ENCODE measurements at regions not wholly inside any gene's neighbourhood (a gene's known extent, or its start where the extent isn't known, plus 50 kb on each side); places are given as distances from the start of the nearest gene placed in this dataset.

DNA sequence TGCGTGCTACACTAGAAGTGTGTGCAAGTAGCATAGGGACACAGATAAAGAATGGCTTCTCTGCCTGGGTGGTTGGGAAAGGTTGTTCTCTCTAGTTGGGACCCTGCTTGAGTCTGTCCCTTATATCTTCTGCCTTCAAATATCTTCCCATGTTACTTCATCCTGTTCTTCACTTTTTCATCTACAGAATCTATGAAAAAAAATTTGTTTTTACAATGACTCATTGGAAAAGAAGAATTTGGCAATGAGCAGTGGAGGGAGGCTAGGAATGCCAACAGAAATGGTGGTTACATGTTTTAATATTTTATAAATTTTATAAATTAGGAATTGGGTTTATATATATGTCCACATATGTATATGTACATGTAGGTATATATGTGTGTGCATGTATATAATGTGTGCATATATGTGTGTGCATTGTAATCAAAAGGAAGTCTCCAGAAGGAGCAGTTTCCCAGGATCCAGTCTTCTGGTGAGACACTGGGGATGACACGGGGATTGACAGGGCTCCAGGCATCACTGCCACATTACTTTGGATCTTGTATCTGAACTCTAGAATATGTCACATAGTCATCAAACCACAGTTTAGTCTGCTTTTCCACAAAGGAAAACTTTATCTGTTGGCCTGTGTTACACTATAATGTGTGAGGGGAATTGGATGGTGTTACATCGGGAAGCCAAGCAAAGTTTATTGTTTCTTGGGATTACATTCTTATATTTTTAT, 75.3 kb upstream of the RIPOR2 start:
- no peak for DNase-seq (ENCODE audit: low read depth in 3 of 3, low spot score in 2 of 3)

DNA sequence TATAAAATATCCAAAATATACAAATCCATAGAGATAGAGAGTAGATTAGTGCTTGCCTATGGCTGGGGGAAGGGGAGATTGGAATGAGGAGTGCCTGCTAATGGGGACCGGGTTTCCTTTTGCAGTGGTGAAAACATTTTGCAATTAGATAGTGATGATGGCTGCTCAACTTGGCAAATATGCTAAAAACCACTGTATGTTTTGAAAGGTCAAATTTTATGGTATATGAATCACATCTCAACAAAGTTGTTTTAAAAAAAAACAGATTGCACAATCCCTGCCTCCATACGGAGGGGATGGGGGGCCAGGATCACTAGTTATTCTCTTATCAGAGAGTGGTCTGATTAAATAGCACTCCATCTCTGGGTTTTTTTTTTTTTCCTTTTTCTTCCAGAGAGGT, 76.9 kb upstream of the RIPOR2 start:
- no peak for DNase-seq (ENCODE audit: low read depth in 3 of 3, low spot score in 2 of 3)

- DNase-seq (ENCODE audit: low read depth in 3 of 3, low spot score in 2 of 3) = no peak
Measured at GRCh38 chr6:25013246-25013645, 77.5 kb upstream of the RIPOR2 start.

DNA sequence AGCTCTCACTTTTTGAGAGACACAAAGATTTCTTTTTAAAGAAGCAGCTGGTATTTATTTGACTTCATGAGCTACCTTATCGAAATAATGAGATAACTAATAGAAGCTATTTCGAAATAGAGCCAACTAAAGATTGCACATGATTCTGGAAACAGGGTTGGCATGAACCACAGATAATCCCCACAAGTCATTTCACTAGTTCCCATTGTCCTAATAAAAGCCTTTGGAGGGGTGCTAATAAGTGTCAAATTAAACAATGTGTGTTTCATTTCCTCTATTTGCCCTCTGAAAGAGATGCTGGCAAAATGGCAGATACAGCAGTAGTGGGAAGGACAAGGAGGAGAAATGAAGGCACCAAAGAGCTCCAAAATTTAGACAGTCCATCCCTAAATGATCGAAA, 78.6 kb upstream of the RIPOR2 start:
- DNase-seq (ENCODE audit: low read depth in 3 of 3, low spot score in 2 of 3) = no peak

DNA sequence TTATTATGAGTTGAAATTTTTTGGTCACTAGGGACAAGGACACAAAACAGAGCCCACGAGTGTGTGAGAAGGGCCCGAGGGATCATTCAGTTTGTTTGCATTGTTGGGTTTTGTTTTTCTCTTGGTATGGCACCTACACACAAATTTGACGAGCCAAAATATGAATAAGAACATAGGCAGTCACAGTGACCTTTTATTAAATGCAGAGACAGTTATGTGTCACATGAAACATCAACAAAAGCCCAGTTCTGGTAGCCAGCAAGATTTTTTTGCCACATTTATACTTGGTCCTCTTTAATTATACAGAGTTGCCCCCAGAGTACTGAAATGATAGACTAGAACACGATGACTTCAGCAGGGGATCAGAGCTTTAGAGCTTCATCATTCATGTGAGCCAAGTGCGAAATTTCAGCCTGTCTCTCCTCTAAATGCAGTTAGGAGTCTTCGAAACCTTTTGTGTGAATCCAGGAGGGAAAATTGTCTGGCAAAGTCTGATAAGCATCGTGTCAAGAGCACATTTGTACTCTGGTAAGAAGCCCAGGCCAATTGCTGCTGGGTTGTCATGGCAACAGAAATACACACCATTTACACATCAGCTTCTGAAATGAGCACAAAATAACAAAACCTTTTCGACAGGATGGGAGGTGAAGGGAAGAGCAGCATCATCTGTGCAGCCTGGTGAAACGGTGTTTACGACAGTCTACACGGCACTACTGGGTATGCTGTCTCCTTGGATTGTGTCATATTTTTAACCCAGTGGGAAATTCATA, 79.2 kb upstream of the RIPOR2 start:
- DNase-seq (ENCODE audit: low read depth in 3 of 3, low spot score in 2 of 3) = no peak

DNA sequence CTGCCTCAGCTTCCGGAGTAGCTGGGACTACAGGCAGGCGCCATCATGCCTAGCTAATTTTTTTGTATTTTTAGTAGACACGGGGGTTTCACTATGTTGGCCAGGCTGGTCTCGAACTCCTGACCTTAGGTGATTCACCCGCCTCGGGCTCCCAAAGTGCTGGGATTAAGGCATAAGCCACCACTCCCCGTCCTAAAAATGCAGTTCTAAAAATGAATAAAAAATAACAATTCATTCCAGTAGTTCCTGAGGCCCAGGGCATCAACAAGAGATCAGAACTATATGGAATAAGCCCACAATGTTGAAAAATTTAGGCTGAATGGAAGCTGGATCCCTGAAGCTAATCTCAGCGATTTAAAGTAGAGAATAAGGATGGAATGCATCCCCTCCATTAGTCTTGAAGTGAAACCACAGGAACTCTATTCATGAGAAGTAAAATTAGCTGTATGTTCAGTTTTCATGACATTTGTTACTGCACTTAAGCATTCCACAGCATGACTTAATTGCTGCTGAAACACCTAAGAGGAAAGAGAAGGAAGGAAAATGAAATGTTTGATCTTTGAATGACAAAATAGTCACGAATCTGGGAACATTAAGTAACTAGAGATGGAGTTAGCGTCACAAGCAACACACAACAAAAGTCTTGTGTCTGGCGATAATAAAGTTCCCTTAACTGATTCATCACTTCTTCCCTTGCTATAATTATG, 80.4 kb upstream of the RIPOR2 start:
- no peak for DNase-seq (ENCODE audit: low read depth in 3 of 3, low spot score in 2 of 3)

- DNase-seq (ENCODE audit: low read depth in 3 of 3, low spot score in 2 of 3) = no peak
Measured at GRCh38 chr6:25017486-25017885, 81.7 kb upstream of the RIPOR2 start.

GRCh38 chr6:25017932-25018567, 82.3 kb upstream of the RIPOR2 start:
- no peak for DNase-seq (ENCODE audit: low read depth in 3 of 3, low spot score in 2 of 3)

GRCh38 chr6:25018568-25018954, 82.8 kb upstream of the RIPOR2 start:
- no peak for DNase-seq (ENCODE audit: low read depth in 3 of 3, low spot score in 2 of 3)

DNA sequence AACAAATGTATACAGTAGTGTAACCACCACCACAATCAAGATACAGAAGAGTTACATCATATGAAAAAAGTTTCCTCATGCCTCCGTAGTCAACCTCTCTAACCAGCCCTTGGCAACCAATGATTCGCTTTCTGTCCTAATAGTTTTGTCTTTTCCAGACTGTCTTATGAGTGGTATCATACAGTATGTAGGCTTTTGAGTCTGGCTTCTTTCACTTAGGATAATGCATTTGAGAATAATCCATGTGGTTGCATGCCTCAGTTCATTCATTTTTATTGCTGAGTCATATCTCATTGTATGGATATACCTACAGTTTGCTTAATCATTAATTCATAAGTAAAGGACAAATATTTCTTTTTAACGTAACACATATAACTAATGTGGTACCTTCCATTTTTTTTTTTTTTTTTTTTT, 86.4 kb upstream of the RIPOR2 start:
- DNase-seq (ENCODE audit: low read depth in 3 of 3, low spot score in 2 of 3) = no peak

- DNase-seq (ENCODE audit: low read depth in 3 of 3, low spot score in 2 of 3) = no peak
Measured at GRCh38 chr6:25023781-25024180, 88.0 kb upstream of the RIPOR2 start.

- no peak for DNase-seq (ENCODE audit: low read depth in 3 of 3, low spot score in 2 of 3)
Measured at GRCh38 chr6:25024821-25025220, 89.1 kb upstream of the RIPOR2 start.

DNA sequence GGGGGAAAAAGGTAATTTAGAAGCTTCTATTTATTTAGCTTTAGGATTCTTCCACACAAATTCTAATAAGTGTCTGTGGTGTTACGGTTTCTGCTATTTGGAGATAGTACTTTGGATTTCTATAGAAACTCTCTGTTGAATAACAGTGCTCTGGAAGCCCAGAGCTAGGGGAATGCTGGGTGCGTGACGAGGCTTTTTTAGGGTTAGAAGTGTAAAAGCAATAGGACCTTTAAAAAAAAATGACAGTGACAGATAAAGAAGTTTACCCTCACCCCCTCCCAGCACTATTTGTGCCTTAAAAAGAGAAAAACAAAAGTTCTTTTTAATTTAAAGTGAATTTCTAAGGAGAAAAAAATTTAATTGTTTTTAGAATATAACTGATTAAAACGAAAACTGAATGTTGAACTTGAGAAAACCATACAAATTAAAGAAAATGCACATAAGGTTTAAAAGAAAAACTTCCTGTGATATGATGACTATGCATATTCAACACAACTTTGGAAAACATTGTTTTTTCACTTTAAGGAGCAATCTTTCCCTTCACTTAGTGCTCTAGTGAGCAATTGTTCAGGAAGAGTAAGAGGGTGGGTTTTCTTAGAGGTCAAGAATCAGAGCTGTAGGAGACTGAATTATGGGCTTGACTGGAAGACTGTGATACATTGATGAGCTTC, 89.6 kb upstream of the RIPOR2 start:
- DNase-seq (ENCODE audit: low read depth in 3 of 3, low spot score in 2 of 3) = no peak

DNA sequence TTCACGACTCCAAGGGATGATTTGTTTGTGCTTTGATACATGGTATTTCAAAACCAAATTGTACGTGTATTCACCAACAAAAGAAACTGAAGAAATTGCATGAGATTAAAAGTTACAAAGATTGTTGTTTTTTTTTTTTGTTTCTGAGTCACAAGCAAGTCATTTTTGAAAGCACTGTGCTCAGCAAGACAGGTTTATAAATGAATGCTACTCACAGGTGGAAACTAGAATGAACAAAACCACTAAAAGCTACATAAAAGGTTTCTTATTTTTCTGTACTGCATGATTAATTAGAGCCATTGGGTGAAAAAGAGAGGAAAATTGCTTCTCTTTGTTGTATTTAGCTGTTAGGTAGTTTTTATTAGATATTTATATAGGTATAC, 90.2 kb upstream of the RIPOR2 start:
- no peak for DNase-seq (ENCODE audit: low read depth in 3 of 3, low spot score in 2 of 3)

- no peak for DNase-seq (ENCODE audit: low read depth in 3 of 3, low spot score in 2 of 3)
Measured at GRCh38 chr6:25026723-25027122, 91.0 kb upstream of the RIPOR2 start.

DNA sequence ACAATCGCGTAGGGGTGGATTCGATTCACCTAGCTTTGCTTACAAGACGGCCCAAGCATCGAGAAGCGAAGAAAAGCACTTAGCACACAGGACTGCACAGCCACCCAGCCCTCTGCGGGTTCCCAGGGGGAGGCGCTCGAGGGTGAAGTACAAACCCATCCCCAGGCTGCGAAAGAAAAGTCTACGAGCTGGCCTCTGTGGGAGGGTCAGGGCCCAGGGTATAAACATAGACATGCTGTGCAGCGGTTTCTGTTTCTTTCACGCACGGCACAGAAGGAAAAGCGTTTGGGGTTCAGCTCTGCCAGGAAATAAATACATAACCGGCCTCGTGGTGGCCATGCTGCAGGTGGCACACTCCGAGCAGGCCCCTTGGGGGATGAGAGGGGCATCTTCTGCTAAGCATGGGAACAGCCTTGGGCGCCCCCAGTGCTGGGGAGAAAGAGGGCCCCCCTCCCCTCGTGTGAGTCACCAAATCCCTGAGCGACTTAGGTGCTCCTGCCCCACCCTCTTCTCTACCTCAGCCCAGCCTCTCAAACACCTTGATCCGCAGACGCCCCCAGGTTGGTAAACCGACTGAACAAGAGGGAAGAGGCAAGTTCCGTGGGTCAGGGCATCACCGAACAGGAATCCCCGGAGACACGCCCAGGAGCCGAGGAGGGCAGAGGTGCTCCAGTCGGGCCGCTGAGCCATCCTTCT, 91.6 kb upstream of the RIPOR2 start:
- no peak for DNase-seq (ENCODE audit: low read depth in 3 of 3, low spot score in 2 of 3)

GRCh38 chr6:25028328-25028727, 92.6 kb upstream of the RIPOR2 start:
- DNase-seq (ENCODE audit: low read depth in 3 of 3, low spot score in 2 of 3) = no peak

- DNase-seq (ENCODE audit: low read depth in 3 of 3, low spot score in 2 of 3) = no peak
Measured at GRCh38 chr6:25032934-25033333, 97.2 kb upstream of the RIPOR2 start.

DNA sequence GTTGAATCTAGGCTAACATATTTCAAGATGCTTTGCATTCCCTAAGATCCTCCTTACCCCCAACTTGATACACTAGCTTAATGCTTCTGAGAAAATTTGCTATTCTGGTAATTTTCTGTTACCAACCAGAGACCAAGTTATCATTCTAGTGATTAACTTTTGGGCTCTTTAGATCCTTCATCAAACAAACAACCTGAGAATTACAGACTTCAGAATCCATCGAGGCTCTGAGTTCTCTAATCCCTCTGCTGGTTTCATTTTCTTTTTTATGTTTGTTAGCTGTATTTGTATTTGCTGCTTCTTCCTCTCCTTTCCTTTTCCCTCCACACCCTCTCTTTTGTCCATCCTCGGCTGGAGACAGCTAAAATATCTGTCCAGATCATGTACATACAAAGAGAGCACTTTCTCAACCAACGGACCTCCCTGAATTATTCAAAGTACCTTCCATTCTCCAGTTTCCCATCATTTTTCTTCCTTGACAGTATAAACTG, 98.7 kb upstream of the RIPOR2 start:
- DNase-seq (ENCODE audit: low read depth in 3 of 3, low spot score in 2 of 3) = no peak

DNA sequence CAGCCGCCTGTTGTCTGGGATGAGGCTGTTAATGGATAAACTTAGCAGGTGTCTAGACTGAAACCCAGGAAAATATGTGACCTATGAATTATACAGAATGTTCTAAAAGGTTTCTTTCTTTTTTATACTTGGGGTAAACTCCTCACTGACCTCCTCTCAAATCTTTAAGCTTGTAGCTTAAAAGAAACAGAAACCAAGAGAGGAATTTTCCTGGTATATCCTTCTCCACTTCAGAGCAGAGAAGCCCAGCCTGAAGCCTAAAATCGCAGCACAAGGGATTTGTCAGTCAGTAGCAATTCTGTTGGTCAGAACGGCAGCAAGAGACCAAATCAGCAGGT, 99.4 kb upstream of the RIPOR2 start:
- no peak for DNase-seq (ENCODE audit: low read depth in 3 of 3, low spot score in 2 of 3)
